ENCODE measurements at regions not wholly inside any gene's neighbourhood (a gene's known extent, or its start where the extent isn't known, plus 50 kb on each side); places are given as distances from the start of the nearest gene placed in this dataset.
A peak's percentile ranks its signal among the peaks of the same experiment; 100 is the strongest.

DNA sequence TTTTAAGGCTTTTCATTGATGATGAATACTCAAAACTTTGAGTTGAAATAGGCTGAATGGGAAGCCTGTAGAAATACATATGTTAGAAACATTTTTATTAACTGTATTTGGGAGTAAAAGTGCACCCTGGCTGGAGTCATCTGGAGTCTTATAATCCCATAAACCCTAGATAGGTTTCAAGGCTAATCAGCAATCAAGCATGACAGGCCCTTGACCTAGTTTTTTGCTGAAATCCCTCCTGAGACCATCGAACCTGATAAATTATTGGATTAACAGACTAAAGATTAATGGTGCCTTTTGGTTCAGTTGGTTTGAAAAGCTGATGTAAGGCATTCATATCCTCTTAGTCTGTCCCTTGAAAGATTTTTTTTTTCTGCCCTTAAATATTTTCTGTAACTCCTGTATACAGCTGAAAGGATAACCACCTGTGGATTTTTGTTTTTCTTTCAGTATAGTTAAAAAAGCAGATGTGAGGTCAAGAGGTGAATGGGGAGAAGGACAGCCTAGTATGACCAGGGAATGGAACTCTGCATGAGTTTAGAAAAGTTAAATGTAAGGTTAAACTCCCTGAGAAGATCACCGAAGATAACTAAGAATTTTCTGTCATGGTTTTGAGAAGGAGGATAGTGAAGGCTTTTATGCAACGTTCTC is 69.4 kb upstream of the STXBP5L start:
- no peak for DNase-seq

- DNase-seq: no peak
These were observed 68.9 kb upstream of the STXBP5L start for GRCh38 chr3:120839120-120839519.

DNA sequence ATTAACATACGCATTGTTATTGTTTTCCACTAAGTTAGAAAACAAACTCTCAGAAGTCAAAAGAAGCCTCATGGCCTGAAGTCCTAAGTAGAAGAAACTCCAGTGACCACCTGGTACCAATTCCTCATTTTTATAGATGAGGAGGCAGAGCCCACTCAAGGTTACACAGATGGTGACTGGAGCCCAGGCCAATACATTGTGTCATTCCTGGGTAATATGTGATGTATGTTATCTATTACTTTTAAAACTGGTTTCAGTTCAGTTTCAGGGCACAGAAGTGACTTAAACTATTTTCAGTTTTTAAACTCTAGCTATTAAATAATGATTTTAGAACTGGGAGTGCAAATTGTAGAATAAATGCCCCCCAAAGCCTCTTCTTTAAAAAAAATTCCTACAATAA is 66.7 kb upstream of the STXBP5L start:
- DNase-seq: no peak

GRCh38 chr3:120846073-120846472 is 61.9 kb upstream of the STXBP5L start:
- no peak for DNase-seq

- DNase-seq: no peak
These were observed 59.5 kb upstream of the STXBP5L start for GRCh38 chr3:120848503-120848902.

GRCh38 chr3:120850381-120851295 is 57.4 kb upstream of the STXBP5L start:
- no peak for DNase-seq

DNA sequence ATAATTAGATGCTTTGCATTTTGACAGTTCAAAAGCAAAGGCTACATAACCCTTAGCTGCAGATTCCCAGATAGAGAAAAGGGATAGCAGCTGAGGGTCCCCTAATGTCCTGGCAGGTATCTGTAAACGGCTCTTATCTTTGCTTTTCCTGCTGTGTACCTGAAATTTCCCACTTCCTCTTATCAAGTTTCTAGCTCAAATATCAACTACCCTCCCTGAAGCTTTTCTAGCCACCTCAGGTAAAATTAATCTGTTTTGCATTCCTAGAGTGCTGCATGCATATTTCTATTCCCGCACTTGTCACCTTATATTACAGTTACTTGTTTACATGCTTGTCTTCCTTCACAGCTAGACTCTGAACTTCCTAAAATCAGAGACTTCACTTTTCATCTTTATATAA is 55.6 kb upstream of the STXBP5L start:
- DNase-seq: no peak

DNA sequence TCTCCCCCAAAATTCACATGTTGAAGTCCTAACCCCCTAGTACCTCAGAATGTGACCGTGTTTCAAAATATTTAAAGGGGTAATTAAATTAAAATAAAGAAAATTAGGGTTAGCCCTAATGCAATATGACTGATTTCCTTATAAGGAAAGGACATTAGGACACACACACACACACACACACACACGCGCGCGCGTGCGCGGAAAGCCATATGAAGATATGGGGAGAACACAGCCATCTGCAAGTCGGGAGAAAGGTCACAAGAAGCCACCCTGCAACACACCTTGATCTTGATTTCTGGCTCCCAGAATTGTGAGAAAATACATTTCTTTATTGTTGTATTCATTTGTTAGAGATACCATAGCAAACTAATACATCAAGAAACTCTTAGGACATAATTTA is 54.6 kb upstream of the STXBP5L start:
- no peak for DNase-seq

GRCh38 chr3:120854908-120855526 is 53.0 kb upstream of the STXBP5L start:
- peak; percentile 44 for DNase-seq

DNA sequence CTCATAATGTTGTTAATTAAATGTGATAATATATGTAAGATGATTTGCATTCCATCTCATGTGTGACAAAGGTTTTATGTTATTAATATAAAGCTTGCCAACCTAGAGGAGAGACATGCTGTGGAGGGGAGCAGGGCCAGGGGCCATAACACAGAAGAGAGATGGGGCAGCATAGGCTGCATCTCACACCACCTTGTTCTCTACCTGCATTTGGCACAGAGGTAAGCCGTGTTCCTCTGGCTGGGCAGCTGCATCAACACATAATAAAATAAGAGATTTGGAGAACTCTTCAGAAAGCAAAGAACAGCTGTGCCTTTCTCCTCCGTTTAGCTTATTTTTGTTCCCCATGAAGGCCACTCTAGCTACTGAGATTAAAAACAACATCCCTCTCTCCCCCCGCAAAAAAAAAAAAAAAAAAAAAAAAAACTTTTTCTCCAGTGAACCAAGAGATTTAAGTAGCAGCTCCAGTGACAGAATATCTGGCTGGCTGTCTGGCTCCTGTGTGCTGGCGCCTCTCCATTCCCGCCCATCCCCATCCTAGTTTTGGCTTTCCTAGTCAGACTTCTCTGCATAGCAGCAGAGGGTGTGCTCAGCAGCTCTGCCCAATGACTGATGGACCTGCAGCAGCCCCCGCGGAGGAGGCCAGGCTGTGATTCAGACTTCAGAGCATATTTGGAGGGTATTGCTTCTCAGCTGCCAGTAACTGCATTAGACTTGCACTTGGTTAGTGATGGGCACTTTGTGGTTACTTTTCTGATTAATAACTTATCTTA is 52.2 kb upstream of the STXBP5L start:
- peak; percentile 32 for DNase-seq
